ENCODE measurements at regions not wholly inside any gene's neighbourhood (a gene's known extent, or its start where the extent isn't known, plus 50 kb on each side); places are given as distances from the start of the nearest gene placed in this dataset.

DNA sequence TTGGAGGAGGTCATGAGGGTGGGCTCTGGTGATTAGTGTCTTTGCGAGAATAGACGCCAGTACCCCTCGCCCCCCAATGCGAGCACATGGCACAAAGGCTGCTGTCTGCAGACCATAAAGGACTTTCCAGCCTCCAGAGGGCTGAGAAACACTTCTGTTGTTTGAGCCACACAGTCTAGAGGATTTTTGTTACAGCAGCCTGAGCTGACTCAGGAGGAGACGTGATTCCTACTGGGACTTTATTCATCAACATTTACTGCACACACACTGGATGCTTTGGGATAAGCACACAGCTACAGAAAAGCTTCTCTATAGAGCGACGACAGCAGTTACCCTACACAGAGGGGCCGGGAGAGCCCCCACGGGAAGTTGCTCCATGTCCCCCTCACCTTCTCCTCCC, 345.0 kb downstream of the CTTN start:
- TF ChIP-seq, protein P1, sequence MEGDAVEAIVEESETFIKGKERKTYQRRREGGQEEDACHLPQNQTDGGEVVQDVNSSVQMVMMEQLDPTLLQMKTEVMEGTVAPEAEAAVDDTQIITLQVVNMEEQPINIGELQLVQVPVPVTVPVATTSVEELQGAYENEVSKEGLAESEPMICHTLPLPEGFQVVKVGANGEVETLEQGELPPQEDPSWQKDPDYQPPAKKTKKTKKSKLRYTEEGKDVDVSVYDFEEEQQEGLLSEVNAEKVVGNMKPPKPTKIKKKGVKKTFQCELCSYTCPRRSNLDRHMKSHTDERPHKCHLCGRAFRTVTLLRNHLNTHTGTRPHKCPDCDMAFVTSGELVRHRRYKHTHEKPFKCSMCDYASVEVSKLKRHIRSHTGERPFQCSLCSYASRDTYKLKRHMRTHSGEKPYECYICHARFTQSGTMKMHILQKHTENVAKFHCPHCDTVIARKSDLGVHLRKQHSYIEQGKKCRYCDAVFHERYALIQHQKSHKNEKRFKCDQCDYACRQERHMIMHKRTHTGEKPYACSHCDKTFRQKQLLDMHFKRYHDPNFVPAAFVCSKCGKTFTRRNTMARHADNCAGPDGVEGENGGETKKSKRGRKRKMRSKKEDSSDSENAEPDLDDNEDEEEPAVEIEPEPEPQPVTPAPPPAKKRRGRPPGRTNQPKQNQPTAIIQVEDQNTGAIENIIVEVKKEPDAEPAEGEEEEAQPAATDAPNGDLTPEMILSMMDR (IDR thresholded peaks at IDR 0.05): no peak
- TF ChIP-seq TAF1 (IDR thresholded peaks at IDR 0.05; ENCODE audit: borderline replicate concordance, low read depth, low read length): no peak
- TF ChIP-seq, protein P2, sequence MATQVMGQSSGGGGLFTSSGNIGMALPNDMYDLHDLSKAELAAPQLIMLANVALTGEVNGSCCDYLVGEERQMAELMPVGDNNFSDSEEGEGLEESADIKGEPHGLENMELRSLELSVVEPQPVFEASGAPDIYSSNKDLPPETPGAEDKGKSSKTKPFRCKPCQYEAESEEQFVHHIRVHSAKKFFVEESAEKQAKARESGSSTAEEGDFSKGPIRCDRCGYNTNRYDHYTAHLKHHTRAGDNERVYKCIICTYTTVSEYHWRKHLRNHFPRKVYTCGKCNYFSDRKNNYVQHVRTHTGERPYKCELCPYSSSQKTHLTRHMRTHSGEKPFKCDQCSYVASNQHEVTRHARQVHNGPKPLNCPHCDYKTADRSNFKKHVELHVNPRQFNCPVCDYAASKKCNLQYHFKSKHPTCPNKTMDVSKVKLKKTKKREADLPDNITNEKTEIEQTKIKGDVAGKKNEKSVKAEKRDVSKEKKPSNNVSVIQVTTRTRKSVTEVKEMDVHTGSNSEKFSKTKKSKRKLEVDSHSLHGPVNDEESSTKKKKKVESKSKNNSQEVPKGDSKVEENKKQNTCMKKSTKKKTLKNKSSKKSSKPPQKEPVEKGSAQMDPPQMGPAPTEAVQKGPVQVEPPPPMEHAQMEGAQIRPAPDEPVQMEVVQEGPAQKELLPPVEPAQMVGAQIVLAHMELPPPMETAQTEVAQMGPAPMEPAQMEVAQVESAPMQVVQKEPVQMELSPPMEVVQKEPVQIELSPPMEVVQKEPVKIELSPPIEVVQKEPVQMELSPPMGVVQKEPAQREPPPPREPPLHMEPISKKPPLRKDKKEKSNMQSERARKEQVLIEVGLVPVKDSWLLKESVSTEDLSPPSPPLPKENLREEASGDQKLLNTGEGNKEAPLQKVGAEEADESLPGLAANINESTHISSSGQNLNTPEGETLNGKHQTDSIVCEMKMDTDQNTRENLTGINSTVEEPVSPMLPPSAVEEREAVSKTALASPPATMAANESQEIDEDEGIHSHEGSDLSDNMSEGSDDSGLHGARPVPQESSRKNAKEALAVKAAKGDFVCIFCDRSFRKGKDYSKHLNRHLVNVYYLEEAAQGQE (IDR thresholded peaks at IDR 0.05; ENCODE audit: low read depth, low read length): no peak
- TF ChIP-seq JUND (IDR thresholded peaks at IDR 0.05): no peak
- no peak for TF ChIP-seq TCF12 (IDR thresholded peaks at IDR 0.05)
- no peak for TF ChIP-seq YY1 (IDR thresholded peaks at IDR 0.05; ENCODE audit: low read depth)
- TF ChIP-seq, protein P3, sequence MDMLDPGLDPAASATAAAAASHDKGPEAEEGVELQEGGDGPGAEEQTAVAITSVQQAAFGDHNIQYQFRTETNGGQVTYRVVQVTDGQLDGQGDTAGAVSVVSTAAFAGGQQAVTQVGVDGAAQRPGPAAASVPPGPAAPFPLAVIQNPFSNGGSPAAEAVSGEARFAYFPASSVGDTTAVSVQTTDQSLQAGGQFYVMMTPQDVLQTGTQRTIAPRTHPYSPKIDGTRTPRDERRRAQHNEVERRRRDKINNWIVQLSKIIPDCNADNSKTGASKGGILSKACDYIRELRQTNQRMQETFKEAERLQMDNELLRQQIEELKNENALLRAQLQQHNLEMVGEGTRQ (IDR thresholded peaks at IDR 0.05; ENCODE audit: borderline replicate concordance, low read depth, low read length): no peak
- TF ChIP-seq, protein P4, sequence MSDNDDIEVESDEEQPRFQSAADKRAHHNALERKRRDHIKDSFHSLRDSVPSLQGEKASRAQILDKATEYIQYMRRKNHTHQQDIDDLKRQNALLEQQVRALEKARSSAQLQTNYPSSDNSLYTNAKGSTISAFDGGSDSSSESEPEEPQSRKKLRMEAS (IDR thresholded peaks at IDR 0.05; ENCODE audit: low read depth): no peak
- TF ChIP-seq MXI1 (IDR thresholded peaks at IDR 0.05; ENCODE audit: low read depth, low read length): no peak
- no peak for TF ChIP-seq SMC3 (IDR thresholded peaks at IDR 0.05; ENCODE audit: low read depth, low read length)
- TF ChIP-seq POLR2AphosphoS5 (IDR thresholded peaks at IDR 0.05; ENCODE audit: low read depth, low read length): no peak
- TF ChIP-seq, protein P5, sequence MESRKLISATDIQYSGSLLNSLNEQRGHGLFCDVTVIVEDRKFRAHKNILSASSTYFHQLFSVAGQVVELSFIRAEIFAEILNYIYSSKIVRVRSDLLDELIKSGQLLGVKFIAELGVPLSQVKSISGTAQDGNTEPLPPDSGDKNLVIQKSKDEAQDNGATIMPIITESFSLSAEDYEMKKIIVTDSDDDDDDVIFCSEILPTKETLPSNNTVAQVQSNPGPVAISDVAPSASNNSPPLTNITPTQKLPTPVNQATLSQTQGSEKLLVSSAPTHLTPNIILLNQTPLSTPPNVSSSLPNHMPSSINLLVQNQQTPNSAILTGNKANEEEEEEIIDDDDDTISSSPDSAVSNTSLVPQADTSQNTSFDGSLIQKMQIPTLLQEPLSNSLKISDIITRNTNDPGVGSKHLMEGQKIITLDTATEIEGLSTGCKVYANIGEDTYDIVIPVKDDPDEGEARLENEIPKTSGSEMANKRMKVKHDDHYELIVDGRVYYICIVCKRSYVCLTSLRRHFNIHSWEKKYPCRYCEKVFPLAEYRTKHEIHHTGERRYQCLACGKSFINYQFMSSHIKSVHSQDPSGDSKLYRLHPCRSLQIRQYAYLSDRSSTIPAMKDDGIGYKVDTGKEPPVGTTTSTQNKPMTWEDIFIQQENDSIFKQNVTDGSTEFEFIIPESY (IDR thresholded peaks at IDR 0.05; ENCODE audit: borderline replicate concordance, low read depth): no peak
- TF ChIP-seq EP300 (IDR thresholded peaks at IDR 0.05; ENCODE audit: borderline replicate concordance in 1 of 2, low read depth in 1 of 2, low read length in 1 of 2): no peak
- TF ChIP-seq ELF1 (IDR thresholded peaks at IDR 0.05): no peak

All from SK-N-SH (cell line).